GM20431 (cell line): ENCODE measurements at regions not wholly inside any gene's neighbourhood (a gene's known extent, or its start where the extent isn't known, plus 50 kb on each side); places are given as distances from the start of the nearest gene placed in this dataset.
"Not testable (repeated sequence)": the region's sequence is repeated elsewhere in the genome, so short reads cannot be mapped to it uniquely, and the experiment has no call there.

Experiments used
- in situ Hi-C: fragments of 300-500 bp; cut with MseI, MboI; formaldehyde crosslinking; loops from one replicate; pipeline ENCODE4 v1.15.0; 2020; ENCODE audit warnings: low sequenced_read_pairs; ENCODE audit not compliant: unreplicated experiment

DNA sequence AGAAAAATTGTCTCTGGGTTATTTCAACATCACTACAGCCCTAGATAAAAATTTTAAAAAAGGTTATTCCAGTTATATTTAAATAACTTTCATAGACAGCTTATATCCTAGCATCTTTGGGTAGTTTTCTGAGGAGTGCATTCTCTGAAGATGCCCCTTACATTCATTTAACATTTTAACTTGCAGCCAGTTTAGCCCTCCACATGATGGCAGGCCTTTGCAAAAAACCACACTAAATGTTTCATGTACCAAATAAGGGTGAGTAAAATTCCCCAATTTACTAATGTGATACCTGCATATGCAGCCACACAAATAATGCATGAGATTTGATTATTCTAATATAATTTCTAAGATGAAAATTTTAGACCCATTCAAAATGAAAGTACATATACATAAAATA lies 108.4 kb upstream of the ZWINT start:
- in situ Hi-C loops, result no loop called here

GRCh38 chr10:56466005-56466404 lies 104.9 kb upstream of the ZWINT start:
- in situ Hi-C loops, result no loop called here

DNA sequence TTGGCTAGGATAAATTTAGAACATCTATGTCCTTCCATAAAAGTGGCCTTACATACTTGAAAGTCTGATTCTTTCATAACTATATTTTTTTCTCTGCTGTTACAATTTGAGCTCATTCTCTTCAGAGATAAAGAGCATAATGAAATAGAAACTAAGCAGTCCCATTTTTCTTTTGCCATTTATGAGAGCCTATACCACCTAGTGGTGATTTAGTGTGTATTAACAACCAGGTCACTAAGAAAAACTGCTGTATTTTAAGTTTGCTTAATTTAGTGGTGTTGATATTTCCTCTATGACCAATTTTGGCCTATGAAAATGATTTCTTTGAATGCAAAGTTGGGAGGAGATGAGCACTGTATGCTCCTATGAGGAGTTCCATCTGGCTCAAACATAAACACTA lies 88.7 kb upstream of the ZWINT start:
- in situ Hi-C loops, result no loop called here

DNA sequence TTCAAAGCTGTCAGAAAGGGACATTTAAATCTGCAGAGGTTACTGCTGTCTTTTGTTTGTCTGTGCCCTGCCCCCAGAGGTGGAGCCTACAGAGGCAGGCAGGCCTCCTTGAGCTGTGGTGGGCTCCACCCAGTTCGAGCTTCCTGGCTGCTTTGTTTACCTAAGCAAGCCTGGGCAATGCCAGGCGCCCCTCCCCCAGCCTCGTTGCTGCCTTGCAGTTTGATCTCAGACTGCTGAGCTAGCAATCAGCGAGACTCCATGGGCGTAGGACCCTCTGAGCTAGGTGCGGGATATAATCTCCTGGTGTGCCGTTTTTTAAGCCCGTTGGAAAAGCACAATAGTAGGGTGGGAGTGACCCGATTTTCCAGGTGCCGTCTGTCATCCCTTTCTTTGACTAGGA lies 86.6 kb upstream of the ZWINT start:
- in situ Hi-C loops, result not testable (repeated sequence)

DNA sequence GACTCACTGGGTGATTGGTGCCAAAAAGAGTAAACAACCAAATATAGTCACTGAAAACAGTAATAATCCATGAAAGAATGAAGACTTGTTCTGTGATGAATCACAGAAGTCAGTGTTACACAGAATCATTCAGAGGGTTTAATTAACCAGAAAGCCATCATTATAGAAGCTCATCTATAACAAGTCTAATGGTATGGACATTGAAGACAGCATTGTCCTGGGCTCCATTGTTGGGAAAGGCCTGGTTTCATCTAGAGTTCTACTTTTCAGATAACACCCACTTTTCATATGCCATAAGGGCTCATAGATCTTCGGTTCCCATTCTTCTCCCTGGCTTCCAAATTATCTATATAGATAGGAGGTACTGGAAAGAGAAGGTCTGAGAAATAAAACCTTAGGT lies 80.3 kb upstream of the ZWINT start:
- in situ Hi-C loops, result not testable (repeated sequence)
